Nephron (organoid): ENCODE measurements at regions not wholly inside any gene's neighbourhood (a gene's known extent, or its start where the extent isn't known, plus 50 kb on each side); places are given as distances from the start of the nearest gene placed in this dataset.
A peak's percentile ranks its signal among the peaks of the same experiment; 100 is the strongest.

ENCODE experiments used
- H3K27ac Mint-ChIP-seq, 3 experiments: 2 replicates each; pipeline ENCODE4 v1.8.0; 2020; ENCODE audit warnings: mixed read lengths in 3 of 3, mild to moderate bottlenecking in 2 of 3, moderate library complexity in 1 of 3
- H3K27me3 Mint-ChIP-seq: 2 replicates; pipeline ENCODE4 v1.8.0; 2021; ENCODE audit warnings: low read depth, mild to moderate bottlenecking, moderate library complexity, mixed read lengths
- H3K36me3 Mint-ChIP-seq: 2 replicates; pipeline ENCODE4 v1.8.0; 2020; ENCODE audit warnings: low read depth, mixed read lengths
- H3K4me1 Mint-ChIP-seq: 2 replicates; pipeline ENCODE4 v1.8.0; 2020; ENCODE audit warnings: mixed read lengths
- H3K4me3 Mint-ChIP-seq, 3 experiments: 2 replicates each; pipeline ENCODE4 v1.8.0; 2020; ENCODE audit warnings: mild to moderate bottlenecking in 3 of 3, mixed read lengths in 3 of 3, moderate library complexity in 2 of 3
- H3K9me3 Mint-ChIP-seq: 2 replicates; pipeline ENCODE4 v1.8.0; 2020; ENCODE audit warnings: mixed read lengths
- CTCF ChIP-seq, 3 experiments: fragments of 200-600 bp; sonication (generic); IDR thresholded peaks; one replicate each; pipeline ENCODE4 v1.5.0; 2021; ENCODE audit warnings: antibody characterized with exemption in 3 of 3; ENCODE audit not compliant: unreplicated experiment in 3 of 3

GRCh38 chr10:78511324-78512204, 477.9 kb downstream of the RPS24 start:
- peak overlapping the region in 1 of 3 experiments; percentile 8 for H3K4me3 Mint-ChIP-seq
- H3K4me1 Mint-ChIP-seq: peaks cover 61% of the 10 kb centered on the region
- peaks cover 5% of the 10 kb centered on the region for H3K27me3 Mint-ChIP-seq
- no peak for TF ChIP-seq CTCF (IDR thresholded peaks at IDR 0.05; ENCODE audit: unreplicated experiment in 3 of 3)
- H3K27ac Mint-ChIP-seq: peak overlapping the region; percentile 51 to 93 (median 92)
- no peaks in the 10 kb centered on the region for H3K36me3 Mint-ChIP-seq
- H3K9me3 Mint-ChIP-seq: no peaks in the 10 kb centered on the region

GRCh38 chr10:78512205-78512550, 478.5 kb downstream of the RPS24 start:
- Mint-ChIP-seq H3K27ac (peak overlapping the region in 2 of 3 experiments; percentile 92 to 93), H3K4me1 (peaks cover 67% of the 10 kb centered on the region), H3K36me3 (no peaks in the 10 kb centered on the region), H3K9me3 (no peaks in the 10 kb centered on the region), H3K27me3 (peaks cover 5% of the 10 kb centered on the region), H3K4me3 (no peak overlapping the region)
- TF ChIP-seq CTCF (IDR thresholded peaks at IDR 0.05; ENCODE audit: unreplicated experiment in 3 of 3): no peak

- H3K27ac Mint-ChIP-seq: peak overlapping the region in 2 of 3 experiments; percentile 76 to 82
- no peaks in the 10 kb centered on the region for H3K9me3 Mint-ChIP-seq
- no peaks in the 10 kb centered on the region for H3K36me3 Mint-ChIP-seq
- TF ChIP-seq CTCF (IDR thresholded peaks at IDR 0.05; ENCODE audit: unreplicated experiment in 3 of 3): no peak
- peaks cover 68% of the 10 kb centered on the region for H3K4me1 Mint-ChIP-seq
- no peak overlapping the region for H3K4me3 Mint-ChIP-seq
- H3K27me3 Mint-ChIP-seq: peaks cover 5% of the 10 kb centered on the region
Observed at GRCh38 chr10:78513330-78513729, 479.7 kb downstream of the RPS24 start.

DNA sequence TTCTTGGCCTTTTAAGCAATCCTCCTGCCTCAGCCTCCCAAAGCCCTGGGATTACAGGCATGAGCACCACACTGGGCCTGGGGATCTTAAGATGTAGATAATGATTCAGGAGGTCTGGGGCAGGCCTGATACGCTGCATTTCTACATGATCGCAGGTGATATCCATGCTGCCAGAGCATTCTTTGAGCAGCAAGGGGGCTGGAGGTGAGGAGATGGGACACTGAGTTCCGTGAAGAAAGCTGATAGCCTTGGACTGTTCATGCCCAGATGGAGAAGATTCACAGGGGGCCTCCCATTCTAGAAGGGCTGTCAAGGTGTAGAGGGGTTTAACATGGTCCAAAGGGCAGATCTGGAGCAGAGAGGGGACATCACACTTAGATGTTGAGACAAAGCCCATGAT, 480.3 kb downstream of the RPS24 start:
- Mint-ChIP-seq H3K9me3 (no peaks in the 10 kb centered on the region), H3K27me3 (peaks cover 5% of the 10 kb centered on the region), H3K36me3 (no peaks in the 10 kb centered on the region), H3K27ac (peak overlapping the region in 2 of 3 experiments; percentile 76 to 82), H3K4me3 (no peak overlapping the region), H3K4me1 (peaks cover 62% of the 10 kb centered on the region)
- TF ChIP-seq CTCF (IDR thresholded peaks at IDR 0.05; ENCODE audit: unreplicated experiment in 3 of 3): no peak

- TF ChIP-seq CTCF (IDR thresholded peaks at IDR 0.05; ENCODE audit: unreplicated experiment in 3 of 3): no peak
- Mint-ChIP-seq H3K9me3 (no peaks in the 10 kb centered on the region), H3K27ac (peak overlapping the region in 2 of 3 experiments; percentile 49 to 85), H3K4me3 (no peak overlapping the region), H3K27me3 (peaks cover 5% of the 10 kb centered on the region), H3K4me1 (peaks cover 57% of the 10 kb centered on the region), H3K36me3 (no peaks in the 10 kb centered on the region)
Observed at GRCh38 chr10:78514459-78514858, 480.8 kb downstream of the RPS24 start.
